GM12892 (cell line): ENCODE measurements at regions not wholly inside any gene's neighbourhood (a gene's known extent, or its start where the extent isn't known, plus 50 kb on each side); places are given as distances from the start of the nearest gene placed in this dataset.

Experiments used
- POLR2A ChIP-seq: IDR thresholded peaks from 2 replicates; pipeline ENCODE4 v1.6.1; 2011; ENCODE audit warnings: low read depth, low read length, control low read depth
- POLR2AphosphoS5 ChIP-seq: IDR thresholded peaks from 2 replicates; pipeline ENCODE4 v1.6.1; 2011; ENCODE audit warnings: low read depth, low read length, control low read depth
- TAF1 ChIP-seq: IDR thresholded peaks from 2 replicates; pipeline ENCODE4 v1.6.1; 2011; ENCODE audit warnings: low read depth, mild to moderate bottlenecking, control low read depth, low read length, borderline replicate concordance

DNA sequence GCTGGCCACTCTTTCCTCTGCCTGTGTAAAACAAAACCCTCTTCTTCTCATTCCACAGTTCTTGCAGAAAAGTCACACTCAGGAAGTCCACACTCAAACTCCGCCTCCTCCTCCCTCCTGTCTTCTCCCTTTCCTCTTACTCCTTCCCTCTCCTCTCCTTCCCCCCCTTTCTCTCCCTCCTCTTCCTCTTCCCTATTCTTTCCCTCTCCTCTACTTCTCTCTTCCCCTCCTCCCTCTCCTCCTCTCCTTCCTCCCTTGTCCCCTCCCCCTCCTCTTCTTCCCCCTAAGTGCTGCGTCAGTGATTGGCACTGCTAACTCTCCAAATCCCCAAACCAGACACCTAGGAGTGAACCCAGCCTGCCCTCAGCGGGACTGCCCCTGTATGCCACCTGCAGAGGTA is 67.0 kb downstream of the ZNF467 start:
- no peak for TF ChIP-seq POLR2AphosphoS5
- no peak for TF ChIP-seq POLR2A
- TF ChIP-seq TAF1, result no peak
